Fibroblast of lung (primary cell): ENCODE measurements at regions not wholly inside any gene's neighbourhood (a gene's known extent, or its start where the extent isn't known, plus 50 kb on each side); places are given as distances from the start of the nearest gene placed in this dataset.

Experiments used
- DNase-seq, 2 donors: peaks; one replicate each; pipeline versions ENCODE4 v3.0.0 to v3.0.0-alpha.2; 2010; ENCODE audit warnings: low read depth in 2 of 2
- H2AFZ ChIP-seq: 2 replicates; pipeline ENCODE4 v1.5.1; 2012; ENCODE audit warnings: low read length, control low read depth, inconsistent platforms
- H3K27ac ChIP-seq: 2 replicates; pipeline ENCODE4 v1.5.1; 2011; ENCODE audit warnings: low read length, control low read depth; ENCODE audit not compliant: insufficient read depth
- H3K27me3 ChIP-seq: 2 replicates; pipeline ENCODE4 v1.5.1; 2011; ENCODE audit warnings: mild to moderate bottlenecking, low read length; ENCODE audit not compliant: control insufficient read depth, insufficient read depth
- H3K36me3 ChIP-seq: 2 replicates; pipeline ENCODE4 v1.5.1; 2011; ENCODE audit warnings: low read length; ENCODE audit not compliant: control insufficient read depth, insufficient read depth
- H3K4me1 ChIP-seq: 2 replicates; pipeline ENCODE4 v1.5.1; 2011; ENCODE audit warnings: low read length; ENCODE audit not compliant: control insufficient read depth, insufficient read depth; ENCODE audit errors: extremely low read depth
- H3K4me2 ChIP-seq: 2 replicates; pipeline ENCODE4 v1.5.1; 2011; ENCODE audit warnings: low read length, control low read depth; ENCODE audit not compliant: insufficient read depth; ENCODE audit errors: extremely low read depth
- H3K4me3 ChIP-seq, 4 experiments: fragments of 200-600 bp in 1 of 4; sonication (generic) in 1 of 4; replicated peaks in 1 of 4; 2 replicates each; pipeline ENCODE4 v1.5.1; 2011 to 2016; ENCODE audit warnings: low read length in 4 of 4, low read depth in 3 of 4, mild to moderate bottlenecking in 3 of 4, control low read depth in 2 of 4, inconsistent platforms in 1 of 4, mixed read lengths in 1 of 4; ENCODE audit not compliant: insufficient read depth in 1 of 4; ENCODE audit errors: control extremely low read depth in 1 of 4
- H3K79me2 ChIP-seq: 2 replicates; pipeline ENCODE4 v1.5.1; 2012; ENCODE audit warnings: mild to moderate bottlenecking, low read length, inconsistent platforms; ENCODE audit not compliant: control insufficient read depth, insufficient read depth
- H3K9ac ChIP-seq: 2 replicates; pipeline ENCODE4 v1.5.1; 2011; ENCODE audit warnings: mild to moderate bottlenecking, low read length, control low read depth; ENCODE audit not compliant: insufficient read depth
- H3K9me3 ChIP-seq: 2 replicates; pipeline ENCODE4 v1.5.1; 2012; ENCODE audit warnings: low read depth, low read length; ENCODE audit not compliant: control insufficient read depth, insufficient read depth
- H4K20me1 ChIP-seq: 2 replicates; pipeline ENCODE4 v1.5.1; 2011; ENCODE audit warnings: low read length; ENCODE audit not compliant: control insufficient read depth, insufficient read depth; ENCODE audit errors: extremely low read depth
- EZH2 ChIP-seq: IDR thresholded peaks from 2 replicates; pipeline ENCODE4 v1.5.1; 2012; ENCODE audit warnings: low read length, control low read depth, mild to moderate bottlenecking; ENCODE audit errors: missing control alignments
- TF ChIP-seq, protein P1 (sequence below), 2 donors: IDR thresholded peaks in 1 of 2; conservative IDR thresholded peaks in 1 of 2; 1 replicate in 1 of 2; 2 replicates in 1 of 2; pipeline ENCODE4 v1.5.1; 2011 to 2012; ENCODE audit warnings: low read length in 2 of 2, control low read depth in 1 of 2, inconsistent platforms in 1 of 2, low read depth in 1 of 2, mild to moderate bottlenecking in 1 of 2

DNA sequence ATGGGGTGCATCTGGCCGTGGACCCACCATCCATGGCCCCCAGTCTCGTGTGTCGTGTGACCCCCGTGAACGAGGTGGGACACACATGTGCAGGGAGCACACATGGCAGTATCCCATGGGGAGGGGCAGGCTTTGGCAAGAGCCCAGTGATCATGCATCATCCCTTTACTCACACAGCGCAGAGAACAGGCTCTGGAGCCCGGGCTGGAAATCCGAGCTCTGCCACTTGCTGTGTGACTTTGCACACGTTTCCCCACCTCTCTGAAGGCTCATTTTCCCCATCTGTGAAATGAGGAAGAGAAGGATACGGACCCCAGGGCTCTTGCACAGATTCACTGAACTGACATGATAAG is 119.9 kb downstream of the PHETA1 start:
- Histone ChIP-seq H3K79me2 (no peaks in the 10 kb centered on the region), H3K4me1 (no peaks in the 10 kb centered on the region), H3K27me3 (no peaks in the 10 kb centered on the region), H3K4me3 (no peak overlapping the region), H3K27ac (no peak overlapping the region), H3K9me3 (no peaks in the 10 kb centered on the region), H4K20me1 (no peaks in the 10 kb centered on the region), H2AFZ (no peak overlapping the region), H3K4me2 (no peak overlapping the region), H3K36me3 (no peaks in the 10 kb centered on the region), H3K9ac (no peak overlapping the region)
- peak in 1 of 2 donors; percentile 6 for DNase-seq
- TF ChIP-seq, protein P1, sequence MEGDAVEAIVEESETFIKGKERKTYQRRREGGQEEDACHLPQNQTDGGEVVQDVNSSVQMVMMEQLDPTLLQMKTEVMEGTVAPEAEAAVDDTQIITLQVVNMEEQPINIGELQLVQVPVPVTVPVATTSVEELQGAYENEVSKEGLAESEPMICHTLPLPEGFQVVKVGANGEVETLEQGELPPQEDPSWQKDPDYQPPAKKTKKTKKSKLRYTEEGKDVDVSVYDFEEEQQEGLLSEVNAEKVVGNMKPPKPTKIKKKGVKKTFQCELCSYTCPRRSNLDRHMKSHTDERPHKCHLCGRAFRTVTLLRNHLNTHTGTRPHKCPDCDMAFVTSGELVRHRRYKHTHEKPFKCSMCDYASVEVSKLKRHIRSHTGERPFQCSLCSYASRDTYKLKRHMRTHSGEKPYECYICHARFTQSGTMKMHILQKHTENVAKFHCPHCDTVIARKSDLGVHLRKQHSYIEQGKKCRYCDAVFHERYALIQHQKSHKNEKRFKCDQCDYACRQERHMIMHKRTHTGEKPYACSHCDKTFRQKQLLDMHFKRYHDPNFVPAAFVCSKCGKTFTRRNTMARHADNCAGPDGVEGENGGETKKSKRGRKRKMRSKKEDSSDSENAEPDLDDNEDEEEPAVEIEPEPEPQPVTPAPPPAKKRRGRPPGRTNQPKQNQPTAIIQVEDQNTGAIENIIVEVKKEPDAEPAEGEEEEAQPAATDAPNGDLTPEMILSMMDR (conservative IDR thresholded peaks at IDR 0.05 in 1 of 2, IDR thresholded peaks at IDR 0.05 in 1 of 2; ENCODE audit: low read depth in 1 of 2, low read length in 2 of 2): no peak
- TF ChIP-seq EZH2: no peak

DNA sequence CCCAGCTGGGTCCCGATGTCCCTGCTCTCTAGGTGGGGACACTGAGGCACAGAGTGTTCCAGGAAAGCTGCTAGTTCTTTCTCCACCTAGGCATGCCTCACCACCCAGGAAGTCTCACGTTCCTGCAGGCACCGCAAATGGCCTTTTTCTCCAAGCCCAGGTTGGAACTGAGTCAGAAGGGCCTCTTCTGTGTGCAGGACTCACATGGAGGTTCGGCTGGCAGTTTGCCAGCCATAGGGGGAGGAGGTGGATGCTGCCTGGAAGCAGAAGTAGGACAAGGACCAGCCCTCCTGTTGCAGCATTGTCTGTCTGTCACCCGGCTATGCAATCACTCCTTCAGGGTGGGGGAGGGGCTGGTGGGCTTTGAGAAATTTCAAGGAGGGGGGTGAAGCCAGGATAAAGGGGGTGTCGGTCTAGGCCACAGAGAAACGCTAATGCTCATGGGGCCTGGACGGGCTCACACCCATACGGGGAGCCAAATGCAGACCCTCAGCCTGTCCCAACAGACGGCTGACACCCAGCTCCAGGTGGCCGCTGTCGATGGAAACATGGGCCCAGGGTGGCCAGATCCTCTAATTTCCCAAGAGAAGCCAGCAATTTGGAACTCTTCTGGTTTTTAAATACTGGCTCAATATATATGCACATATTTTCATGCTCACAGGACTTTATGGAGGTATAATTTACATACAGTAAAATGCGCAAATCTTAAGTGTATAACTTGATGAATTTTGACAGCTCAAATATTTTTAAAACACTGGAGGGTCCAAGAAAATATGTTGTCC is 120.5 kb downstream of the PHETA1 start:
- no peaks in the 10 kb centered on the region for H3K79me2 ChIP-seq
- no peaks in the 10 kb centered on the region for H4K20me1 ChIP-seq
- H3K27ac ChIP-seq: no peak overlapping the region
- no peaks in the 10 kb centered on the region for H3K36me3 ChIP-seq
- no peak overlapping the region for H3K9ac ChIP-seq
- H3K4me2 ChIP-seq: no peak overlapping the region
- no peak overlapping the region for H2AFZ ChIP-seq
- no peaks in the 10 kb centered on the region for H3K9me3 ChIP-seq
- peak in 1 of 2 donors; percentile 4 for DNase-seq
- H3K4me3 ChIP-seq: no peak overlapping the region
- TF ChIP-seq, protein P1 (conservative IDR thresholded peaks at IDR 0.05 in 1 of 2, IDR thresholded peaks at IDR 0.05 in 1 of 2; ENCODE audit: low read depth in 1 of 2, low read length in 2 of 2): no peak
- TF ChIP-seq EZH2: no peak
- no peaks in the 10 kb centered on the region for H3K27me3 ChIP-seq
- no peaks in the 10 kb centered on the region for H3K4me1 ChIP-seq

DNA sequence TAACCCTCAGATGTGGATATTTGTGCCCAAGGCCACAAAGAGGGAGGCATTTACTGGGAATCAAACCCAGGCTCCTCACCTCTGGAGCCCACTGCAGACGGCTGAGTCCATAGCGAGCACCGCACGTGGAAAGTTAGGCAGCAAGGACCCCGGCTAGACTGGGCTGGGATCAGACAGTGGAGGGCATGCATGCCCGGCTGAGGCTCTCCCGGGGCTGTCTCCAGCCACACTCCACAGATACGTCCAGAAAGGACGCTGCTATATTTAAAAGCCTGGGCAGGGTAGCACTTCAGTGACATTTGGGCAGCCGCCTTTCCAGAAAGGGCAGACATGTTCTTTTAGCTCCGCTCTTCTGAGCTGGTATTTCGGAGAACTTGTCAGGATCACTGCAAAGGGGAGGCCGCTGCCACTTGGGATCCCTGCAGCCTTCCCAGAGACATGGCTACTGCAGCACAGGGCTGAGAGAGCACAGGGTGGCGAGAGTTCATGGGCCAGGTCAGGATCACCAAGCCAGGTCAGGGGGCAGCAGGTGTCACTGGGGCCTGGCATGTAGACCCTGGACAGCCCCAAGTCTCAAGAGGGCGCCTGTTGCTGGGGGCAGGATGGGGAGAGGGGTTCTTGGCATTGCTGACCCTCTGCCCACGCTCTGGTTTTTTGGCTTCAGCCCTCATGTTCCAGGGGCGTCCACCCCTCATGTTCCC is 121.7 kb downstream of the PHETA1 start:
- H3K4me2 ChIP-seq: no peak overlapping the region
- no peak overlapping the region for H3K27ac ChIP-seq
- TF ChIP-seq, protein P1 (conservative IDR thresholded peaks at IDR 0.05 in 1 of 2, IDR thresholded peaks at IDR 0.05 in 1 of 2; ENCODE audit: low read depth in 1 of 2, low read length in 2 of 2): no peak
- TF ChIP-seq EZH2: no peak
- no peak overlapping the region for H2AFZ ChIP-seq
- H3K36me3 ChIP-seq: no peaks in the 10 kb centered on the region
- H3K27me3 ChIP-seq: no peaks in the 10 kb centered on the region
- H3K9ac ChIP-seq: no peak overlapping the region
- H3K4me1 ChIP-seq: no peaks in the 10 kb centered on the region
- H4K20me1 ChIP-seq: no peaks in the 10 kb centered on the region
- H3K4me3 ChIP-seq: no peak overlapping the region
- DNase-seq: no peak
- H3K9me3 ChIP-seq: no peaks in the 10 kb centered on the region
- H3K79me2 ChIP-seq: no peaks in the 10 kb centered on the region
